GM12891 (cell line): ENCODE measurements at regions not wholly inside any gene's neighbourhood (a gene's known extent, or its start where the extent isn't known, plus 50 kb on each side); places are given as distances from the start of the nearest gene placed in this dataset.

Experiments used
- DNase-seq: peaks from one replicate; pipeline ENCODE4 v3.0.0; 2011; ENCODE audit warnings: low spot score; ENCODE audit not compliant: insufficient read length
- FAIRE-seq: peaks from 2 replicates; lab custom pipeline; 2011; peaks lifted over from hg19 to GRCh38; lab: Jason Lieb, UNC
- PAX5 ChIP-seq: IDR thresholded peaks from 2 replicates; pipeline ENCODE4 v1.6.1; 2011; ENCODE audit warnings: low read length, moderate library complexity, mild to moderate bottlenecking; ENCODE audit not compliant: insufficient read depth, severe bottlenecking
- POLR2A ChIP-seq: IDR thresholded peaks from 2 replicates; pipeline ENCODE4 v1.6.1; 2011; ENCODE audit warnings: low read depth, low read length, control low read depth
- POLR2AphosphoS5 ChIP-seq: IDR thresholded peaks from 2 replicates; pipeline ENCODE4 v1.6.1; 2011; ENCODE audit warnings: low read depth, low read length, control low read depth
- POU2F2 ChIP-seq: IDR thresholded peaks from 2 replicates; pipeline ENCODE4 v1.6.1; 2011; ENCODE audit warnings: low read depth, mild to moderate bottlenecking, control low read depth, low read length, moderate library complexity
- SPI1 ChIP-seq: IDR thresholded peaks from 2 replicates; pipeline ENCODE4 v1.6.1; 2011; ENCODE audit warnings: low read depth, low read length, control low read depth
- TAF1 ChIP-seq: IDR thresholded peaks from 2 replicates; pipeline ENCODE4 v1.6.1; 2011; ENCODE audit warnings: low read depth, low read length, control low read depth

DNA sequence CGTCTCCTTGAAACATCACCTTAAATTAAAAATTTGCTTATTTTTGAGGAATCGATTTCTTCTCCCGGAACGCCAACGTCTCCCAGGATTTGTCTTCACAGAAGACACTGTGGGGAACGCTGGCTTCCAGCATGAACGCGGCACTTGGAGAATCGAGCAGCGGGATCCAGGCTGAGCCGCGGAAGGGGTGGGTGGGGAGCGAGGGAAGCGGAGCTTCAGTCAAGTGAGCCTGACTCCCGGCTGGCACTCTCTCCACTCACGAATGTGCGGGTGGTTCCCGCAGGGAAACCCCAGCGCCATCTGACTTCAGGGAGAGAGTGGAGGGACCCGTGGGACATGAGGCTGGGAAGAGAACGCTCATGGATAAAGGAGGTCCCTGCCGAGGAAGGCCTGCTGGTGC, 506.0 kb upstream of the TMEM132C start:
- DNase-seq, result no peak
- FAIRE-seq, result no peak
- TF ChIP-seq POU2F2 (no peak), TAF1 (no peak), SPI1 (no peak), POLR2A (no peak), PAX5 (no peak), POLR2AphosphoS5 (no peak)

DNA sequence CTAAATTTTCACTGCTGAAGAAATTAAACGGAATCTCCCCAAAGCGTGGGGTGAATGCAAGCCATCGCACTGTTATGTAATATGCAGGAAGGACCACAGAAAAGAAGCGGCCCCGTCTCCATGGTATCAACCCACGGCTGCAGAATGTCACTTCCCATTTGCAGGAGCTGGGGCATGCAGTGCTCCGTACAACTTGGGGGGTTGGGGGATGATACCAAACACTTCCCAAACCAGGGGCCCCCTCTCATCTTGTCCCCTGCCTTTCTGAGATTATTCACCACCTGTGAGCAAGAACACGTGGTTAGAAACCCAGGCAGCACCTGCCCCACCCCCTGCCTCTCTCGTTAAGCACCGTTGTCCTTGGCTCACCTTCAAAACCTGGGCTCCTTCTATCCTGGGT, 505.1 kb upstream of the TMEM132C start:
- no peak for DNase-seq
- TF ChIP-seq PAX5 (no peak), POU2F2 (no peak), SPI1 (no peak), TAF1 (no peak), POLR2AphosphoS5 (no peak), POLR2A (no peak)

DNA sequence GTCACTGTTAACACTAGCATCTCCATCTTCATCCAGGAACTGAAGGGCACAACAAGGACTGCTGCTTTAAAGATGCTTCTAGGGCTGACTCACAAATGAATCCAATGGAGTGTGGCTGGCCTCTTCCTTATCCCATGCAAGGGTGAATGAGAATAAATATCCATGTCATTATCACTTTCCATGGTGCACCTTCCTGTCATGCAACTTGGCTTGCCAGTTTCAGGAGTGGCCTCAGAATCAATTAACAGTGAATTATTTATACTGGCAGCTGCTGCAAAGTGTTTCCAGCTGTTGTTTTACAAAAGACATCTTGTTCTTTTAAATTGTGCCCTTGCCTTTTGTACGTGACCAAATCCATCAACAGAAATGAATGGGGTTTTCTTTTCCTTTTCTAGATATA, 499.3 kb upstream of the TMEM132C start:
- DNase-seq (no peak), FAIRE-seq (no peak)
- TF ChIP-seq PAX5 (no peak), POLR2AphosphoS5 (no peak), POU2F2 (no peak), TAF1 (no peak), SPI1 (no peak), POLR2A (no peak)

More for the DNA sequence above, 505.1 kb upstream of the TMEM132C start:
- FAIRE-seq, result no peak

DNA sequence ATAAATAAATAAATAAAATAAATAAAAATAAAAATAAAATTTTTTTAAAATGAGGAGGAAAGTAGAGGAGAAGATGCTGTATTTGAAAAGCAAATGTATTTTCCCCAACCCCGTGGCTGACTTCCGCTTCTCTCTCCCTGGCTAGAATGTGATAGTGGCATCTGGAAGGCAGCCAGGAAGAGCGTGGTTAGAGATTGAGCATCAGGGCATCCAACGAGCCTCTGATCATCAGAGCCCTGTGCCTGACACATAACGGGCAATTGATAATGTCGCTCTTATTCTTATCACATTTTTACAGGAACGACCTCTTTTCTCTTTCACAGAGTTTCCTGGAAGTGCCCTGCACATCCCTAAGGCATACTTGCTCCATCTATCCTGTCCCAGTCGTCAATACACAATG, 496.9 kb upstream of the TMEM132C start:
- no peak for FAIRE-seq
- no peak for DNase-seq
- no peak for TF ChIP-seq PAX5

DNA sequence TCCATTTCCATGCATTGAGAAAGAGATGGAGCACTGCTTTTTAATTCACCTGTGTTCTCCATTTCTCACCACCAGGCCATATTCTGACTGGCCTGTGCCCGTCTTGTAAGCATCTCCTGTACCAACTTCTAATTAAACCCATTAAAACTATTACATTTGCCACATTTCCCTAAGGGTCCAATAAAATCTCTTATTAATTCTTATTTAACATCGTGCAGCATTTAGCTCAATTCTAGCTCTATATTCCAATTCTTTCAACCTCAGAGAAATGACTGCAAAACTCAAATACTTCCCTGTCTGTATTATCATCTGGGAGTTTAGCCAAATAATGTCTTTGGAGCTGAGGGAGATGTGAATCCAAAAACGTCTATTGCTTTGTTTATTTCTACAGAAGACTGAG, 495.4 kb upstream of the TMEM132C start:
- DNase-seq (no peak), FAIRE-seq (no peak)
- no peak for TF ChIP-seq POLR2AphosphoS5
- TF ChIP-seq TAF1, result no peak
- TF ChIP-seq PAX5, result no peak
- TF ChIP-seq POLR2A, result no peak
- TF ChIP-seq SPI1, result no peak
- TF ChIP-seq POU2F2, result no peak

DNA sequence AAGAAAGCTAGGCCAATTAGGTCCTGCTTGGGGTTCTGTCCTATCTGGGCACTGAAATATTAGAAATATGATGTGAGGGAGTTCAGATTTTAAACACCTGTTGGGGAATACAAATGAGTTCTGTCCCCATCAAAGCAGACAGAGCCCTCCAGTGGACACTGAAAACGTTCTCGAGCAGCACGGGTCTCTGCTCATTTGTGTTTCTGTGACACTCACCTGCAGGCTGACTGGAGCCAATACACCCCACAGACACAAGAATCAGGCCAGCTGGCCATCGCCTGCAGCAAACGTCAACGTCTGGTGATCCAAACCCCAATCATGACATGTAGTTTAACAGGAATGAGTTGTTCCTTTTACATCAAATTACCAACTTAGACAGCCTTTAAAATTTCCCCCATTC, 493.4 kb upstream of the TMEM132C start:
- DNase-seq, result no peak

DNA sequence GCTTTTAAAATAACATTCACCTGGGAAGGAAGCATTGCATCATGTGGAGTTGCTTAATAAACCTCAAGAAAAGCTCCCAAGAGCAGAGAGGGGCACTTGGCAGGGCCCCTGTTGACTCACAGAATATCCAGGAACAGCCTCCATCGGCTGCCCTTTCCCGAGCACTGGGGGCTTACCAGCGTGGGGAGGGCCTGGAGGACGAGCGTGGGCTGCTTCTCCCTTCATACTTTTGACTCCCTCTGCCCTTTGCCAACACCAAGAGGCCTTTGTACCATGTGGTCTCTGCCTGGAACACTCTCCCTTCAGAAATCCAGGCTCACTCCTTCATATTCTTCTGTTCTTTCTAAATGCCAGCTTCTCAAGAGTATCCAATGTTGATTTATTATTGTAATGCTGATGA, 492.1 kb upstream of the TMEM132C start:
- DNase-seq (no peak), FAIRE-seq (no peak)
- TF ChIP-seq POLR2AphosphoS5 (no peak), SPI1 (no peak), POLR2A (no peak)

More for the DNA sequence above, 493.4 kb upstream of the TMEM132C start:
- TF ChIP-seq POLR2A, result no peak
- no peak for FAIRE-seq

DNA sequence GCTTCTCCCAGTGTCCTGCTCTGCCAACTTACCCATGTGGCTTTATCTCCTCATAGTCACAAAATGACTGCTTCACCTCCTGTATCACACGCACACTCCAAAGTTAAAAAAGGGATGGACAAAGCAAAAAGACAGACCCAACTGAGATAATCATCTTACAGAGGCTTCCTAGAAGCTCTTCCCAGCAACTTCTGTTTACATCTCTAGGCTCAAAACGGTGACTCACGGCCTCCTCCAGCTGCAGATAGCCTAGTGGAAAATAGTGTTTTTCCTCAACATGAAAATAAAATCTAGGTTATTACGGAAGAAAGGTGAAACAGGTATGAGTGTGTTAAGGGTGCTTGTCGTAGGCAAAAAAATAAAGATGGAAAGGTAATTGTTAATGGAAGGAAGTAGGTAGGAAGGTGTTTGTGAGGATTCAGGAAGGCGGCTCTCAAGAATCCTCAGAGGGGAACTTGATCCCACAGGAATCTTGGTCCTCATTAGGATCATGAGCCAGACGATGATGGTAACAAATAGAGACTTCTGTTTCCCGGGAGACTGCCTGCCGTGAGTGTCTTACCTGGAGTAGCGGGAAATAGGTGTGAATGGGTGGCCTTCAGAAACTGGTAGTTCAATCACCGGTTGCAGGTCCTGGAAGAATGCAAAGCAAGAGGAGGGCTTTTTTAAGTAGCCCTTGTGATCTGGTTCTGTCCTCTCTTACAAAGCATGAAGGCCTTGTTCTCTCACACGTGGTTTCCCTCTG, 487.5 kb upstream of the TMEM132C start:
- TF ChIP-seq PAX5, result no peak
- TF ChIP-seq SPI1, result no peak
- TF ChIP-seq POLR2AphosphoS5, result no peak
- TF ChIP-seq POLR2A, result no peak
- TF ChIP-seq TAF1, result no peak
- TF ChIP-seq POU2F2, result no peak
- FAIRE-seq (no peak), DNase-seq (no peak)

DNA sequence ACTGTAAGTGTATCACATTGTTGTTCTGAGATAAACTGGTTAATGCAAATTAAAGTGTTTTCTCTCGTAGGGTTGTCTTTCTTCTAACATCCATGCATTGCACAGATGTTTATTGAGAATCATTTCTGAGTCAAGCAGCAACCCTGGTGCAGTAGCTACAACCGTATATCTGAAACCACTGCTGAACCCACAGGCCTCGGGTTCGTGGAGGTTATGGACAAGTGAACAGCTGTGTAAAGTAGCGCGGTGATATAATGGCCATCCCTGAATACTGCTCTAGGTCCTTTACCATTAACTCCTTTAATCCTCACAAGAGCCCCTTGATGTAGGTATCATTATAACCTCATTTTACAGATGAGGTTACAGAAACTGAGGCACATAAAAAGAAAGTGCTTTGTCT, 486.1 kb upstream of the TMEM132C start:
- TF ChIP-seq TAF1, result no peak
- no peak for TF ChIP-seq SPI1
- no peak for TF ChIP-seq POU2F2
- TF ChIP-seq PAX5, result no peak
- no peak for TF ChIP-seq POLR2A
- TF ChIP-seq POLR2AphosphoS5, result no peak
- DNase-seq (no peak), FAIRE-seq (no peak)

DNA sequence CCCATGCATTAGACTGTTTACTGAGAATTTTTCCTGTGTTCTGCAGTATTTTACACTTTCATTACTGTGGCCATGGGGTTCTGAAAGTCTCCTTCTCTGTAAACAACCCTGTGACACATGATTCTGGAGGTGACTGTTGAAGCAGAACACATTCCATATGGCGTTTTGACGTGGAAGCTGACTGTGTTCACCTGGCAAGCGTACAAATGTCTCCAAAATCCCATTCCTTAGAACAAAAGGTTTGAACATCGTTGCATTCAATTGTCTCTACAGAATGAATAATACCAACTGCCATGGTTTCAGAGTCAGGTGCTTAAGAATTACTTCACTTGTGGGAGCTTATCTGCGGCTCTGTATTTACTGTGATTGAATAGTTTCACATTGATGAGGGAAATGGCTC, 485.6 kb upstream of the TMEM132C start:
- TF ChIP-seq POLR2A (no peak), POLR2AphosphoS5 (no peak), PAX5 (no peak), POU2F2 (no peak), TAF1 (no peak)
- no peak for DNase-seq

More for the DNA sequence above, 485.6 kb upstream of the TMEM132C start:
- FAIRE-seq, result no peak
